Astrocyte (in vitro differentiated cells and primary cell): ENCODE measurements at regions not wholly inside any gene's neighbourhood (a gene's known extent, or its start where the extent isn't known, plus 50 kb on each side); places are given as distances from the start of the nearest gene placed in this dataset.

Experiments used
- DNase-seq: peaks from one replicate; pipeline ENCODE4 v3.0.0-alpha.2; 2010; ENCODE audit warnings: low read depth
- FAIRE-seq: peaks from 2 replicates; lab custom pipeline; 2011; peaks lifted over from hg19 to GRCh38; lab: Jason Lieb, UNC
- H2AFZ ChIP-seq: 2 replicates; pipeline ENCODE4 v1.6.0; 2012; ENCODE audit warnings: low read depth, low read length, inconsistent platforms
- H3K27ac ChIP-seq: 2 replicates; pipeline ENCODE4 v1.5.1; 2011; ENCODE audit warnings: low read depth, low read length, inconsistent platforms
- H3K27me3 ChIP-seq: 2 replicates; pipeline ENCODE4 v1.6.0; 2011; ENCODE audit warnings: low read length, inconsistent platforms; ENCODE audit not compliant: insufficient read depth
- H3K36me3 ChIP-seq: 2 replicates; pipeline ENCODE4 v1.5.1; 2011; ENCODE audit warnings: low read length, inconsistent platforms; ENCODE audit not compliant: insufficient read depth
- H3K4me1 ChIP-seq: 2 replicates; pipeline ENCODE4 v1.5.1; 2011; ENCODE audit warnings: low read length, inconsistent platforms; ENCODE audit not compliant: insufficient read depth
- H3K4me2 ChIP-seq: 2 replicates; pipeline ENCODE4 v1.6.0; 2012; ENCODE audit warnings: low read length, inconsistent platforms
- H3K4me3 ChIP-seq: 2 replicates; pipeline ENCODE4 v1.5.1; 2011; ENCODE audit warnings: low read depth, mild to moderate bottlenecking, low read length, inconsistent platforms; ENCODE audit not compliant: insufficient read depth
- H3K79me2 ChIP-seq: 2 replicates; pipeline ENCODE4 v1.6.0; 2012; ENCODE audit warnings: mild to moderate bottlenecking, low read length, inconsistent platforms; ENCODE audit not compliant: insufficient read depth
- H3K9ac ChIP-seq: 2 replicates; pipeline ENCODE4 v1.6.0; 2012; ENCODE audit warnings: mild to moderate bottlenecking, low read length, inconsistent platforms
- H3K9me3 ChIP-seq: 2 replicates; pipeline ENCODE4 v1.5.1; 2012; ENCODE audit warnings: low read depth, mild to moderate bottlenecking, low read length, inconsistent platforms; ENCODE audit not compliant: insufficient read depth
- H4K20me1 ChIP-seq: 2 replicates; pipeline ENCODE4 v1.6.0; 2012; ENCODE audit warnings: low read length, inconsistent platforms; ENCODE audit not compliant: insufficient read depth
- H3K27ac Mint-ChIP-seq: one replicate; pipeline ENCODE4 v1.8.0; 2021; ENCODE audit warnings: mild to moderate bottlenecking, mixed read lengths; ENCODE audit not compliant: unreplicated experiment
- H3K27me3 Mint-ChIP-seq: one replicate; pipeline ENCODE4 v1.8.0; 2021; ENCODE audit warnings: low read depth, mixed read lengths; ENCODE audit not compliant: unreplicated experiment
- H3K36me3 Mint-ChIP-seq: one replicate; pipeline ENCODE4 v1.8.0; 2021; ENCODE audit warnings: low read depth, mixed read lengths; ENCODE audit not compliant: unreplicated experiment
- H3K4me1 Mint-ChIP-seq: one replicate; pipeline ENCODE4 v1.8.0; 2021; ENCODE audit warnings: low read depth, mixed read lengths; ENCODE audit not compliant: unreplicated experiment
- H3K4me3 Mint-ChIP-seq: one replicate; pipeline ENCODE4 v1.8.0; 2021; ENCODE audit warnings: mild to moderate bottlenecking, moderate library complexity, mixed read lengths; ENCODE audit not compliant: unreplicated experiment
- H3K9me3 Mint-ChIP-seq: one replicate; pipeline ENCODE4 v1.8.0; 2021; ENCODE audit warnings: mild to moderate bottlenecking, mixed read lengths; ENCODE audit not compliant: unreplicated experiment
- EZH2 ChIP-seq: IDR thresholded peaks from 2 replicates; pipeline ENCODE4 v1.6.1; 2012; ENCODE audit warnings: mild to moderate bottlenecking, low read length, inconsistent platforms; ENCODE audit not compliant: insufficient read depth
- TF ChIP-seq, protein P1 (sequence below): IDR thresholded peaks from 2 replicates; pipeline ENCODE4 v1.5.1; 2011; ENCODE audit warnings: low read depth, mild to moderate bottlenecking, inconsistent platforms, low read length, moderate library complexity; ENCODE audit not compliant: insufficient read depth

DNA sequence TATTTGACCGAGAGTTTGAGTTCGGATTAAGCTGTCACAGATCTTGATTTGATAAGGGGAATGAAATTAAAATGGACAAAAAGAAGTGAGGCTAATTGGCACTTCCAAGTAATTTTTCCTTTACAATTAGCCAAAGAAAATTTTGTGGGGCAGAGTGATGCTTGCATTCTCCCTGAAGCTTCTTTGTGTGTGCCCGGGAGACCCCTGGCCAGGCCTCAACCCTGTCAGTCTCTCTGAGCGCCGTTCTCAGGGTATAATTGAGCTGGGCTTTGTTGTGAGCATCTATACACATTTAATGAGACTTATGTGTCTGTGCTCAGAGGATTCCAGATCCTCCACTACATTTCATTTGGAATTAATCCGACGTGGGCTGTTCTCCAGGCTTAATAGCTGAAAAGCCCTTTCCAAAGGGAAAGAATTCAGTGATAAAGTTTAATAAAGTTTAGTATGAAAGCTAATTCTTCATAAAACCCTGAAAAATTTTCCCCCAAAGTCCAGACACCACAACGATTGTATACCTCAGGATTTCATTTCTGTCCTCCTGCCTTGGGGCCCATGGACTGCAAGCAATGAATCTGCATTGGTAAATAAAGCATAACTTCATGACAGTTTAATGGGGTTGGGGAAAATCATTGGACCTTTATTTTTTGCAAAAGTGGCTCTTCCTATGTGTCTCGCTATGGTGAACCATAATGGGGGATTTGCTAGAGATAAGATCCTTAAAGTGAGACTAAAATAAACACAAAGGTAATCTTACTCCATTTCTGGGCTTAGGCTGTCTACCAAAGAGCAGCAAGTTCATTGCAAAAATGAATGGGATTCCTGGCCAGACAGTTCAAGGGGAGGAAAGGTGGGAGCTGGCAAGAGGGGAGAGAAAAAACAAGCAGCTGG lies 292.6 kb downstream of the C12orf75 start:
- FAIRE-seq, result no peak

DNA sequence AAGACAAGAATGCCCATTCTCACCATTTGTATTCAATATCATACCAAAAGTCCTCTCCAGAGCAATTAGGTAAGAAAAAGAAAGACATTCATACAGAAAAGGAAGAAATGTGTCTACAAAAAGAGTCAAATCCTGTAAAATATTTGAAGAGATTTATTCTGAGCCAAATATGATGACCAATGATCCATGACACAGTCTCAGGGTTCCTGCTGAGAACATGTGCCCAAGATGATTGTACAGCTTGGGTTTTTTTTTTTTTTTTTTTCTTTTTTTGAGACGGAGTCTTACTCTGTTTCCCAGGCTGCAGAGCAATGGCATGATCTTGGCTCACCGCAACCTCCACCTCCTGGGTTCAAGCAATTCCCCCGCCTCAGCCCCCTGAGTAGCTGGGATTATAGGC lies 296.2 kb downstream of the C12orf75 start:
- Histone ChIP-seq H3K4me3 (no peak overlapping the region), H3K27ac (no peak overlapping the region), H3K79me2 (no peaks in the 10 kb centered on the region), H3K9me3 (no peaks in the 10 kb centered on the region), H4K20me1 (no peaks in the 10 kb centered on the region), H3K36me3 (no peaks in the 10 kb centered on the region), H3K4me2 (no peak overlapping the region), H3K9ac (no peak overlapping the region), H3K4me1 (no peaks in the 10 kb centered on the region), H2AFZ (no peak overlapping the region), H3K27me3 (no peaks in the 10 kb centered on the region)
- Mint-ChIP-seq H3K27ac (no peak overlapping the region), H3K27me3 (no peaks in the 10 kb centered on the region), H3K9me3 (no peaks in the 10 kb centered on the region), H3K4me1 (peaks cover 2% of the 10 kb centered on the region), H3K4me3 (no peak overlapping the region), H3K36me3 (no peaks in the 10 kb centered on the region)
- no peak for FAIRE-seq
- no peak for DNase-seq
- TF ChIP-seq, protein P1, sequence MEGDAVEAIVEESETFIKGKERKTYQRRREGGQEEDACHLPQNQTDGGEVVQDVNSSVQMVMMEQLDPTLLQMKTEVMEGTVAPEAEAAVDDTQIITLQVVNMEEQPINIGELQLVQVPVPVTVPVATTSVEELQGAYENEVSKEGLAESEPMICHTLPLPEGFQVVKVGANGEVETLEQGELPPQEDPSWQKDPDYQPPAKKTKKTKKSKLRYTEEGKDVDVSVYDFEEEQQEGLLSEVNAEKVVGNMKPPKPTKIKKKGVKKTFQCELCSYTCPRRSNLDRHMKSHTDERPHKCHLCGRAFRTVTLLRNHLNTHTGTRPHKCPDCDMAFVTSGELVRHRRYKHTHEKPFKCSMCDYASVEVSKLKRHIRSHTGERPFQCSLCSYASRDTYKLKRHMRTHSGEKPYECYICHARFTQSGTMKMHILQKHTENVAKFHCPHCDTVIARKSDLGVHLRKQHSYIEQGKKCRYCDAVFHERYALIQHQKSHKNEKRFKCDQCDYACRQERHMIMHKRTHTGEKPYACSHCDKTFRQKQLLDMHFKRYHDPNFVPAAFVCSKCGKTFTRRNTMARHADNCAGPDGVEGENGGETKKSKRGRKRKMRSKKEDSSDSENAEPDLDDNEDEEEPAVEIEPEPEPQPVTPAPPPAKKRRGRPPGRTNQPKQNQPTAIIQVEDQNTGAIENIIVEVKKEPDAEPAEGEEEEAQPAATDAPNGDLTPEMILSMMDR, result no peak
- TF ChIP-seq EZH2, result no peak

More for the DNA sequence above, 292.6 kb downstream of the C12orf75 start:
- H3K4me3 ChIP-seq, result no peak overlapping the region
- H3K27me3 ChIP-seq, result no peaks in the 10 kb centered on the region
- no peaks in the 10 kb centered on the region for H3K9me3 ChIP-seq
- H3K4me1 ChIP-seq, result no peaks in the 10 kb centered on the region
- no peak overlapping the region for H3K4me3 Mint-ChIP-seq
- H3K79me2 ChIP-seq, result no peaks in the 10 kb centered on the region
- peaks cover 2% of the 10 kb centered on the region for H3K4me1 Mint-ChIP-seq
- H3K27me3 Mint-ChIP-seq, result no peaks in the 10 kb centered on the region
- DNase-seq, result no peak
- TF ChIP-seq EZH2, result no peak
- TF ChIP-seq, protein P1, result no peak
- H3K9ac ChIP-seq, result no peak overlapping the region
- H3K36me3 Mint-ChIP-seq, result no peaks in the 10 kb centered on the region
- no peaks in the 10 kb centered on the region for H3K36me3 ChIP-seq
- H4K20me1 ChIP-seq, result no peaks in the 10 kb centered on the region
- no peak overlapping the region for H2AFZ ChIP-seq
- H3K4me2 ChIP-seq, result no peak overlapping the region
- peaks cover 2% of the 10 kb centered on the region for H3K9me3 Mint-ChIP-seq
- no peak overlapping the region for H3K27ac Mint-ChIP-seq
- no peak overlapping the region for H3K27ac ChIP-seq

DNA sequence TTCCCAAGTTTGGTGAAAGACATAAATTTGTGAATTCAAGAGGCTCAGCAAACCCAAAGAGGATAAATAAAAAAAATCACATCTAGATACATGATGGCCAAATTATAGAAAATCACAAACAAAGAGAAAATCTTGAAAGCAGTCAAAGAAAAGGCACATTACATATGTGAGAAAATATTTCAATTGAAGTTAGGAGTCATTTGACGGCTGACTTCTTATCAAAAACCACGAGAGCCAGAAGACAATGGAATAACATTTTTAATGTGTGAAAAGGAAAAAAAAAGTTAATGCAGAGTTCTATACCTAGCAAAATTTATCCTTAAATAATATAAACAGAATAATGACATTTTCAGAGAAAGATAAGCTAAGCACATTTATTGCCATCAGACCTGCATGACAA lies 307.0 kb downstream of the C12orf75 start:
- no peak overlapping the region for H3K4me3 Mint-ChIP-seq
- Histone ChIP-seq H3K36me3 (no peaks in the 10 kb centered on the region), H3K9ac (no peak overlapping the region), H3K4me2 (no peak overlapping the region), H3K79me2 (no peaks in the 10 kb centered on the region), H3K27ac (no peak overlapping the region), H4K20me1 (no peaks in the 10 kb centered on the region), H3K27me3 (no peaks in the 10 kb centered on the region), H3K9me3 (no peaks in the 10 kb centered on the region), H3K4me1 (no peaks in the 10 kb centered on the region), H3K4me3 (no peak overlapping the region), H2AFZ (no peak overlapping the region)
- peaks cover 10% of the 10 kb centered on the region for H3K9me3 Mint-ChIP-seq
- H3K27ac Mint-ChIP-seq, result no peak overlapping the region
- TF ChIP-seq, protein P1, result no peak
- no peaks in the 10 kb centered on the region for H3K27me3 Mint-ChIP-seq
- no peak for FAIRE-seq
- peaks cover 2% of the 10 kb centered on the region for H3K4me1 Mint-ChIP-seq
- DNase-seq, result no peak
- no peaks in the 10 kb centered on the region for H3K36me3 Mint-ChIP-seq
